OCI-LY1 (cell line): ENCODE measurements at regions not wholly inside any gene's neighbourhood (a gene's known extent, or its start where the extent isn't known, plus 50 kb on each side); places are given as distances from the start of the nearest gene placed in this dataset.

Source experiments
- H2AFZ ChIP-seq: fragments of 200-600 bp; sonication (generic), shearing (Covaris generic); 2 replicates; pipeline ENCODE4 v1.6.0; 2014; ENCODE audit warnings: antibody characterized with exemption, mild to moderate bottlenecking, low read length
- H3F3A ChIP-seq: fragments of 200-600 bp; sonication (generic), shearing (Covaris generic); 2 replicates; pipeline ENCODE4 v1.6.0; 2014; ENCODE audit warnings: mild to moderate bottlenecking, antibody characterized with exemption, low read length, moderate library complexity; ENCODE audit not compliant: insufficient read depth
- H3K27ac ChIP-seq: fragments of 200-600 bp; sonication (generic); 2 replicates; pipeline ENCODE4 v1.5.1; 2014; ENCODE audit warnings: low read length, mixed run types, mild to moderate bottlenecking, low read depth; ENCODE audit not compliant: poor library complexity, severe bottlenecking
- H3K27me3 ChIP-seq: fragments of 200-600 bp; sonication (generic); 2 replicates; pipeline ENCODE4 v1.6.0; 2014; ENCODE audit warnings: antibody characterized with exemption, mild to moderate bottlenecking, low read length, moderate library complexity; ENCODE audit not compliant: insufficient read depth
- H3K36me3 ChIP-seq: fragments of 200-600 bp; sonication (generic); 2 replicates; pipeline ENCODE4 v1.6.1; 2014; ENCODE audit warnings: mild to moderate bottlenecking, antibody characterized with exemption, low read length, moderate library complexity, mixed read lengths; ENCODE audit not compliant: insufficient read depth
- H3K4me1 ChIP-seq: fragments of 200-600 bp; sonication (generic); 2 replicates; pipeline ENCODE4 v1.5.1; 2014; ENCODE audit warnings: mild to moderate bottlenecking, low read length, moderate library complexity; ENCODE audit not compliant: insufficient read depth, severe bottlenecking
- H3K4me2 ChIP-seq: fragments of 200-600 bp; sonication (generic), shearing (Covaris generic); 2 replicates; pipeline ENCODE4 v1.6.1; 2014; ENCODE audit warnings: low read length
- H3K4me3 ChIP-seq: fragments of 200-600 bp; sonication (generic); 2 replicates; pipeline ENCODE4 v1.5.1; 2014; ENCODE audit warnings: low read length, low read depth, mild to moderate bottlenecking, mixed read lengths; ENCODE audit not compliant: poor library complexity, severe bottlenecking
- H3K79me2 ChIP-seq: fragments of 200-600 bp; shearing (Covaris generic); 2 replicates; pipeline ENCODE4 v1.6.1; 2016; ENCODE audit warnings: mixed run types, low read length, mixed read lengths; ENCODE audit not compliant: insufficient read depth
- H3K9ac ChIP-seq: fragments of 200-600 bp; sonication (generic), shearing (Covaris generic); 2 replicates; pipeline ENCODE4 v1.6.1; 2014; ENCODE audit warnings: mild to moderate bottlenecking, low read length, mixed read lengths
- H3K9me2 ChIP-seq: fragments of 200-600 bp; sonication (generic), shearing (Covaris generic); 2 replicates; pipeline ENCODE4 v1.6.1; 2014; ENCODE audit warnings: low read depth, mild to moderate bottlenecking, low read length, mixed read lengths
- H3K9me3 ChIP-seq: fragments of 200-600 bp; shearing (Covaris generic); 2 replicates; pipeline ENCODE4 v1.6.1; 2014; ENCODE audit warnings: low read length, mixed read lengths
- H4K20me1 ChIP-seq: fragments of 200-600 bp; sonication (generic), shearing (Covaris generic); 2 replicates; pipeline ENCODE4 v1.6.0; 2016; ENCODE audit warnings: mild to moderate bottlenecking, low read length; ENCODE audit not compliant: insufficient read depth
- CTCF ChIP-seq: fragments of 200-600 bp; sonication (generic), shearing (Covaris generic); IDR thresholded peaks from 2 replicates; pipeline ENCODE4 v1.5.1; 2017; ENCODE audit warnings: mild to moderate bottlenecking, antibody characterized with exemption, low read length, moderate library complexity, mixed read lengths
- EZH2 ChIP-seq: fragments of 200-600 bp; sonication (generic), shearing (Covaris generic); IDR thresholded peaks from 2 replicates; pipeline ENCODE4 v1.8.0; 2017; ENCODE audit warnings: borderline replicate concordance, mixed run types, mild to moderate bottlenecking, antibody characterized with exemption, low read length, moderate library complexity, mixed read lengths

- H2AFZ ChIP-seq, result no peak overlapping the region
- H3K4me1 ChIP-seq, result no peaks in the 10 kb centered on the region
- H3K36me3 ChIP-seq, result no peaks in the 10 kb centered on the region
- H3F3A ChIP-seq, result no peaks in the 10 kb centered on the region
- H3K4me2 ChIP-seq, result no peak overlapping the region
- no peak overlapping the region for H3K9ac ChIP-seq
- no peaks in the 10 kb centered on the region for H3K9me2 ChIP-seq
- TF ChIP-seq EZH2 (no peak), CTCF (no peak)
- H3K79me2 ChIP-seq, result no peaks in the 10 kb centered on the region
- H3K27me3 ChIP-seq, result no peaks in the 10 kb centered on the region
- H3K4me3 ChIP-seq, result no peak overlapping the region
- no peaks in the 10 kb centered on the region for H3K9me3 ChIP-seq
- H4K20me1 ChIP-seq, result no peaks in the 10 kb centered on the region
- no peak overlapping the region for H3K27ac ChIP-seq
These were observed 118.0 kb upstream of the PRICKLE1 start for GRCh38 chr12:42707312-42708226.

GRCh38 chr12:42706321-42706720, 116.8 kb upstream of the PRICKLE1 start:
- TF ChIP-seq EZH2 (no peak), CTCF (no peak)

GRCh38 chr12:42705863-42706262, 116.3 kb upstream of the PRICKLE1 start:
- H3K9me2 ChIP-seq, result no peaks in the 10 kb centered on the region
- H3K36me3 ChIP-seq, result no peaks in the 10 kb centered on the region
- no peaks in the 10 kb centered on the region for H3K9me3 ChIP-seq
- H3K27me3 ChIP-seq, result no peaks in the 10 kb centered on the region
- H4K20me1 ChIP-seq, result no peaks in the 10 kb centered on the region
- H3F3A ChIP-seq, result no peaks in the 10 kb centered on the region
- no peaks in the 10 kb centered on the region for H3K79me2 ChIP-seq
- H3K4me2 ChIP-seq, result no peak overlapping the region
- TF ChIP-seq EZH2 (no peak), CTCF (no peak)
- no peaks in the 10 kb centered on the region for H3K4me1 ChIP-seq
- no peak overlapping the region for H3K27ac ChIP-seq
- no peak overlapping the region for H3K4me3 ChIP-seq
- no peak overlapping the region for H2AFZ ChIP-seq
- no peak overlapping the region for H3K9ac ChIP-seq

More at GRCh38 chr12:42706321-42706720, 116.8 kb upstream of the PRICKLE1 start:
- H3K36me3 ChIP-seq, result no peaks in the 10 kb centered on the region
- no peak overlapping the region for H3K9ac ChIP-seq
- no peaks in the 10 kb centered on the region for H3K9me3 ChIP-seq
- H3K27ac ChIP-seq, result no peak overlapping the region
- no peak overlapping the region for H2AFZ ChIP-seq
- no peaks in the 10 kb centered on the region for H3K4me1 ChIP-seq
- no peaks in the 10 kb centered on the region for H3K27me3 ChIP-seq
- no peaks in the 10 kb centered on the region for H4K20me1 ChIP-seq
- no peak overlapping the region for H3K4me3 ChIP-seq
- H3K79me2 ChIP-seq, result no peaks in the 10 kb centered on the region
- no peaks in the 10 kb centered on the region for H3F3A ChIP-seq
- no peaks in the 10 kb centered on the region for H3K9me2 ChIP-seq
- H3K4me2 ChIP-seq, result no peak overlapping the region
